Panc1 (cell line): ENCODE measurements at regions not wholly inside any gene's neighbourhood (a gene's known extent, or its start where the extent isn't known, plus 50 kb on each side); places are given as distances from the start of the nearest gene placed in this dataset.

Source experiments
- CTCF ChIP-seq: fragments of 450-650 bp; IDR thresholded peaks from 2 replicates; pipeline ENCODE4 v1.5.1; 2017; ENCODE audit warnings: mild to moderate bottlenecking
- POLR2AphosphoS5 ChIP-seq: IDR thresholded peaks from 2 replicates; pipeline ENCODE4 v1.6.1; 2012; ENCODE audit warnings: mild to moderate bottlenecking, low read depth, low read length, moderate library complexity

GRCh38 chr21:16004523-16004922, 274.7 kb downstream of the USP25 start:
- TF ChIP-seq POLR2AphosphoS5 (no peak), CTCF (no peak)
